ENCODE measurements at regions not wholly inside any gene's neighbourhood (a gene's known extent, or its start where the extent isn't known, plus 50 kb on each side); places are given as distances from the start of the nearest gene placed in this dataset.

- TF ChIP-seq ZNF114 (CRISPR knock-in tag; IDR thresholded peaks at IDR 0.05) = no peak
- TF ChIP-seq ETS1 (IDR thresholded peaks at IDR 0.05) = no peak
- TF ChIP-seq NANOG (IDR thresholded peaks at IDR 0.05; ENCODE audit: borderline replicate concordance) = no peak
Measured at GRCh38 chr22:49536571-49537131, 291.0 kb downstream of the BRD1 start (continued).

GRCh38 chr22:49535527-49536125 is 292.0 kb downstream of the BRD1 start:
- Histone ChIP-seq H4K20me1 (replicated peaks; ENCODE audit: insufficient read depth) (no peaks in the 10 kb centered on the region), H3K27ac (ENCODE audit: low read depth) (no peak overlapping the region), H2AFZ (no peak overlapping the region), H3K27me3 (ENCODE audit: insufficient read depth) (no peaks in the 10 kb centered on the region), H3K79me2 (replicated peaks; ENCODE audit: insufficient read depth) (no peaks in the 10 kb centered on the region), H3K4me2 (no peak overlapping the region), H3K9me2 (ENCODE audit: insufficient read depth) (no peaks in the 10 kb centered on the region), H3K4me1 (ENCODE audit: insufficient read depth) (no peaks in the 10 kb centered on the region), H3K36me3 (ENCODE audit: insufficient read depth) (no peaks in the 10 kb centered on the region), H3K4me3 (no peak overlapping the region), H3F3A (replicated peaks; ENCODE audit: low read depth) (no peaks in the 10 kb centered on the region)
- ATAC-seq (peak; percentile 12), DNase-seq (ENCODE audit: low spot score) (no peak)
- Mint-ChIP-seq H3K4me3 (peak overlapping the region; percentile 60; the same call in 2 of the 3 replicates), H3K4me1 (peaks cover 46% of the 10 kb centered on the region), H3K9me3 (no peaks in the 10 kb centered on the region; the same call in 2 of the 3 replicates), H3K27ac (peak overlapping the region; percentile 99), H3K36me3 (ENCODE audit: low read depth) (no peaks in the 10 kb centered on the region), H3K27me3 (ENCODE audit: insufficient read depth, low read depth, poor library complexity) (peaks cover 10% of the 10 kb centered on the region)
- TF ChIP-seq ETS1 (IDR thresholded peaks at IDR 0.05) (no peak), CREB1 (CRISPR knock-in tag; IDR thresholded peaks at IDR 0.05; ENCODE audit: low read depth) (no peak), JUNB (IDR thresholded peaks at IDR 0.05; ENCODE audit: unreplicated experiment) (no peak), STAT1 (IDR thresholded peaks at IDR 0.05; ENCODE audit: unreplicated experiment) (no peak), ZNF462 (CRISPR knock-in tag; IDR thresholded peaks at IDR 0.05) (no peak), EZH2 (IDR thresholded peaks at IDR 0.05; ENCODE audit: low read depth, unreplicated experiment) (no peak), EZH2phosphoT487 (IDR thresholded peaks at IDR 0.05; ENCODE audit: unreplicated experiment) (no peak), NANOG (IDR thresholded peaks at IDR 0.05; ENCODE audit: borderline replicate concordance) (no peak), REST (IDR thresholded peaks at IDR 0.05; ENCODE audit: unreplicated experiment) (no peak), ZNF331 (CRISPR knock-in tag; IDR thresholded peaks at IDR 0.05; ENCODE audit: low read depth) (no peak)

All from GM23338 (cell line).